NCI-H128 (cell line): ENCODE measurements at regions not wholly inside any gene's neighbourhood (a gene's known extent, or its start where the extent isn't known, plus 50 kb on each side); places are given as distances from the start of the nearest gene placed in this dataset.

Experiments
- DNase-seq: peaks from one replicate; lab custom pipeline; 2025; ENCODE audit not compliant: unreplicated experiment; lab: John Stamatoyannopoulos, UW

DNA sequence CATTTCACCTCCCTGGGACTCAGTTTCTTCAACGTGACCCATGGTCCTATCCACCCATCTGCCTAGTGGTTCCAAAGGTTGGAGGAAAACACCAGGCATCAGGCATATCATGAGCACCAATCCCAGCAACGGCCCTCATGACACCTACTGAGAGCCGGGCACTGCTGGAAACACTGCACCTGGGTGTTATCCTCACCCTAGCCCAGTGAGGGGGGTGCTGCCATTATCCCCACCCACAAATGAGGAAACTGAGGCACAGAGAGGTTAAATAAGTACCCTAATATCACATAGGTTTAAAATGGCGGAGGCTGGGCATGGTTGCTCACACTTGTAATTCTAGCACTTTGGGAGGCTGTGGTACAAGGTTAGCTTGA, 206.9 kb downstream of the MATN1 start:
- DNase-seq = no peak

DNA sequence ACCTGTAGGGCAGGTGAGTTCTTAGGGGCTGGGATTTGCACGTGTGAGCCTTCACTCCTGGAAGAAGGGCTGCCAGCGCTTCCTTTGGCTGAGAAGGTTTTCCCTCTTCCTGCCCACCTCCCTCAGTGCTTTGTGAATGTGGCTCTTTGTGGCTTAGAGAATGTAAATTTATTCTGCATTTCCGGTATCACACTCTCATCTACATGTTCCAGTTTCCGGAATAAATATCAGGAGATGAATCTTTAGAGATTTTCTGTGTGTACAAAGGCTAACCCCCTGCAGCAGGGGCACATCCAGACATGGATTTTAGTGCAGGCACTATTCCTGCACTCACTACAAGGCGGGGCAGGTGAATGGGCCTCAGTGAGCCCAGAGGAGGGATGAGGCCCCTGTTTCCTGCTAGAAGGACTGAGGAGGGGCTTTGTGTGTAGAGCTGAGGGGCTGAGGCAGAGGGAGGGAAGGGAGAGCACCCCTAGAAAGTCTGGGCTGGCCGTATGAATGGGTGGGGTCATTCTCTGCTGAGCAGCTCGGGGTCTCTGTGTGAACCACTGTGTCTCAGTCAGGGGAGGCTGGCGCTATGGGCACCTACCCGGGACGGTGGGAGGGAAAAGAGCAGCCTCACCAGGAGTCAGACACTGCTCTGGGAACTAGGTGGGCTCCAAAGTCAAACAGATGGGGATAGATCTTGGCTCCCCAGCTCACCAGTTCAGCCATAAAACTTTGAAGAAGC, 207.5 kb downstream of the MATN1 start:
- no peak for DNase-seq

- no peak for DNase-seq
Measured at GRCh38 chr1:30514945-30515344, 208.4 kb downstream of the MATN1 start.

- DNase-seq = no peak
Measured at GRCh38 chr1:30514137-30514654, 209.2 kb downstream of the MATN1 start.

DNA sequence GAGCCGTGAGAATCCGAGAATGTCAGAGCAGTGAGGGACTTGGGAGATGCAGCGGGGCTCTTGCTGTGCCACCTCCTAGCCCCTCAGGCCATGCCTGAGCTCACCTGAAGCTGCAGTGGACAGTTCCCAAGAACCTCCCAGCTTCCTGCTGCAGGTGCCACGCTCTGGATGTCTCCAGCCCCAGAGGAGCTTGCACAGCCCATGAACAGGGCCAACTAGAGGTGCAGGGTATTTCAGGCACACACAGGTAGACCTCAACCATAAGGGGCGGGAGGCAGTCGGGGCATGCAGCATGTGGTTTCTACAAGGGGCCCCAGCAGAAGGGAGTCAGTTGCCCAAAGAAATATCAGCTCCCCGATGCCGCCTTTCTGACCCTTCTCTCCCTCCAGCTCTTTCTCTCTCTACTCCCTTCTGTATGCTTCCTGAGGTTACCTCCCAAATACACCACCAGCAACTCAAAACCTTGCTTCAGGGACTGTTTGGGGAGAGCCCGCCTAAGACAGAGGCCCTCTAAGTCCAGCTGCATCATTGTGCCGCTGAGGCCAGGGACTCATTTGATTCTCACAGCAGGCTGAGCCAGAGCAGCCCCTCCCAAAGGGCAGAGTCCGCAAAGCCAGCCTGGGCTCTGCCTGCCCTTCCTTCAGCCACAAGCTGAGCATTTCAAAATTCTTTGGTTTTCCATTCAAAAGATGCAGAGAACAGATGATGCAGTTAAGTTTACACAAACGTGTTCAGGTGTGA, 209.8 kb downstream of the MATN1 start:
- DNase-seq = no peak

DNA sequence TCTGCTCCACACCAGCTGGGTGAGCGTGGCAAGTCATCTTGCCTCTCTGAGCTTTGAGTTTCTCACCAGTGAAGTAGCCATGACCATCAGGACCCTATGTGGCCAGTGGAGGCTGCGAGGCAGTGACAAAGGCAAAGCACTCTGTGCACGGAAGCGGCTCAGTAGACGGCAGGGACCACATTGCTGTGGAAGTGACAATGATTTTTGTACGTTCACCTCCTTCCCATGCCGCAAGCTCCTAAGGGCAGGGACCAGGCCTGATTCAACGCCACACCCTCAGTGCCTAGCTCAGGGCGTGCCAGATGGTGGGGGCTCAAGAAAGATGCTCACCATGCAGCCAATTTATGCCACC, 210.5 kb downstream of the MATN1 start:
- DNase-seq = no peak

- no peak for DNase-seq
Measured at GRCh38 chr1:30511991-30512913, 211.1 kb downstream of the MATN1 start.

DNA sequence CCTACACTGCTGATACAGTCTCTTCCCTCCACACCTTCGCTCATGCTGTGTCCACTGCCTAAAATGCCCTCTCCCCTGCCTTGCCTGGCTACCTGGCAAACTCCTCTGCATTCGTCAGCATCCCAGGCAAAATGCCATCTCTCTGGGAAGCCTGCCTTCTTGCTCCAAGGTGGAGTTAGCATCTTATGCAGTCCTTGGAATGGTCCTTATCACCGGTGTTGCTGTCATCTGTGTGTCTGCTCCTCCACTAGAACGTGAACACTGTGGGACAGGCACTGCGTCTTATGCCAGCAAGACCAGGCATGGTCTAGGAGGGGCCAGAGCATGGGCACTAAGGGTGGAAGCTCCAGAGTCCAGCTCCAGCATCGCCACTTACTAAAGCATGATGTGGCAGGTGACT, 211.8 kb downstream of the MATN1 start:
- no peak for DNase-seq

DNA sequence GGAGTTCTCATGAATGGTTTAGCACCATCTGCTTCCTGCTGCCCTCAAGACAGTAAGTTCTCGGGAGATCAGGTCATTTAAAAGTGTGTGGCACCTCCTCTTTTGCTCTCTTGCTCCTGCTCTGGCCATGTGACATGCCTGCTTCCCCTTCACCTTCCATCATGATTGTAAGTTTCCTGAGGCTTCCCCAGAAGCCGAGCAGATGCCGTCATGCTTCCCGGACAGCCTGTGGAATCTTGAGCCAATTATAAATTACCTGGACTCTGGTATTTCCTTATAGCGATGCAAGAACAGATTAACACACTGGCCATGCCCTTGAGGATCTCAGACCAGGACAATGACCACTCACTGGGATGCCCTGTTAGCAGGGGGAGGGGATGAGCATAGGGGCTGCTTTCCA, 212.3 kb downstream of the MATN1 start:
- no peak for DNase-seq

- no peak for DNase-seq
Measured at GRCh38 chr1:30509670-30510069, 213.7 kb downstream of the MATN1 start.

DNA sequence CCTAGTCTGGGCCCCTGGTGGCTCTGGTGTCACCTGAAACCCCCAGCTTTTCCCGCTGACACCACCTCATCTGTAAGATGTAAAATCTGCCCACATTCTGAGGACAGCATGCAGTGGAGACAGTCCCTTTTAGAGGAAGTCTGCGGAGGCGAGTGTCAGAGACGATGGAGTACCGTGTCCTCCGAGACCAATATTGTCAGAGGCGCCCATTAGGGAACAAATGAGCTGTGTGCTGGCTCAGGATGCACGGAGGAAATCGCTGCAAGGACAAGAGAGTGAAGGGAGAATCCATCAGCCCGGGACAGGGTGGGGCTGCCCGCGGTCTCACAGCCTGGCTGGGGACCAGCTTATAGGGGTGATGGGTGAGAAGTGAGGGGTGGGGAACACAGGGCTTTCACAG, 214.8 kb downstream of the MATN1 start:
- DNase-seq = no peak

- no peak for DNase-seq
Measured at GRCh38 chr1:30508175-30508448, 215.3 kb downstream of the MATN1 start.

DNA sequence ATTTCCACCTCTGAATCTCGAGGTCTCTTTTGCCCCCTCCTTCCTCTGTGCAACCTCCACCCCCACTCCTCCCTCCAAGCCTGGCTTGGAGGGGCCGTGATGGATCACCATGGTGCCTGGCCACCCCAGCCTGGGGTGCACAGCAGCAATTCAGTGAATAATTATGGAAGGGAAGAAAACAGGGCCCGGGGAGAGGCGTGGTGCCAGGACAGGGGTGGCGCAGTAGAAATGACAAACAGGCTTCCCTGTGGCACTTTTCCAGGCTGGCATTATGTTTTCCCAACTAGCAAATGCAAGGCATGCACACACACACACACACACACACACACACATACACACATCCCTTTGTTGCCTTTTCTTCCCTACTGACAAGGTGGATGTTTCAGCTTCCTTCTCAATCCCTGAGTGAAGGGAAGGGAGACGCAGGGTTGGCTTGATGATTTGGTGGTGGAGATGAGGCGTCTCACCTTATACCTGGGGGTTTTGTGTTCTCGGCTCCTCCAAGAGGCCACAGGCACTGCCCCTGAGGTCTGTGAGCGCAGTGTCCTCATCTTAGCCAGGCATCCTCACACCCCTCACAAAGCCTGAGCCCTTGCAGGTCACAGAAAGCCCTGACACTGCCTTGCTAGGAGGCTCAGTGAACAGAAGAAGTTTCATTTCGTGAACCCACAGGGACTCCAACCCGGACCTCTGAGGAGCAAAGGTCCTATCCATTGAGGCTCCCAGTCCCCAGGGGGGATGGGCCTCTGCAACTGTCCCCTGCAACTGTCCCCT, 215.8 kb downstream of the MATN1 start:
- DNase-seq = no peak

DNA sequence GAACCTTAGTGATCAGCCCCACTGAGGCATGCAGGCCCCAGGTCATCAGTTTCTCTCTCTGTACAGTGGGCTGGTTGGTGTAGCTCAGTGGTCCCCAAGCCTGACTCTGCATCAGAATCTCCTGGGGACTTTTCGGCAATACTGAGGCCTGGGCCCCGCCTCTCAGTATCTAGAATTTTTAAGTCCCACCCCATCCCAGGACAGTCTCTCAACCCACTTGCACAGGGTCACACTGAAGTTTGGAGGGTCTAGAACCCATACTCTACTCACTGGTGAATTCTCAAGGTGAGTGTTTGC, 216.4 kb downstream of the MATN1 start:
- no peak for DNase-seq

- no peak for DNase-seq
Measured at GRCh38 chr1:30506291-30507015, 216.9 kb downstream of the MATN1 start.

DNA sequence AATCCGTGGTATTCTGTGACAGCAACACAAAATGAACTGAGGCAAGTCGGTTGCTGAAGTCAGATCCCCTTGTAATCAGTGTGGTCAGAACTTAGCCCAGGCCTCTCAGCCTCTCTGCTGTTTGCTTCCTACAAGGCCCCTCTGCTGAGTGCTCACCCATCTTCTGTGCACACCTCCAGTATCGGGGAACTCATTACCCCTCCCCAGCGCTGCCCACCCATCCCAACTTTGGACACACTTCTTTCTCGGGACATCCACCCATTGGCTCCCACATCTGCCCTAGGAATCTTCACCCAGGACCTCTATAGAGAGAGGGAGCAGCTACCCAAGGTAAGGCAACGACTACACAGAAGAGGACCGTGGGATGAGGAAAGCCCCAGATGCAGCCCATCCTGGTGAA, 217.5 kb downstream of the MATN1 start:
- DNase-seq = no peak

DNA sequence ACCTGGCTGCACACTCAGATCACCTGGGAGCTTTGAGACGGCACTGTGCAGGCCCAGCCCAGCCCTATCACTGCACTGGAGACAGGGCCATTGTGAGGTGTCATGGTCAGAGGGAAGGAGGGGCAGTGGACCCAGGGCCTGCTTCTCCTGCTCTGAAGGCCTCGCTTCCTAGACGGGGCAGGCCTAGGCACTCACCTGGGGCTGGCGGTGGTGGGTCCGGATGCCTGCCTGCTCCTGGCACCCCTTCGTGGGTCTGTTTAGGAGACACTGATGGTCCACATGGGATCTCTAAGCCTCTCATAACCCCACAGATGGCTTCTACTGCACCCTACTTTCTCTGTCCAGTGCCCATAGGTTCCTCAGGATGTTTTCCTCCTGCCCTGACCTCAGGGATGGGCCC, 230.9 kb downstream of the MATN1 start:
- no peak for DNase-seq

- DNase-seq = no peak
Measured at GRCh38 chr1:30491831-30492230, 231.6 kb downstream of the MATN1 start.

GRCh38 chr1:30490554-30491053, 232.8 kb downstream of the MATN1 start:
- DNase-seq = no peak

GRCh38 chr1:30489737-30490389, 233.5 kb downstream of the MATN1 start:
- no peak for DNase-seq
